GM10248 (cell line): ENCODE measurements at regions not wholly inside any gene's neighbourhood (a gene's known extent, or its start where the extent isn't known, plus 50 kb on each side); places are given as distances from the start of the nearest gene placed in this dataset.

Experiments used
- CTCF ChIA-PET: fragments of 300-600 bp; sonication (Branson Sonifier 250); formaldehyde crosslinking; extraction: SDS; loops from one replicate; lab custom pipeline; 2021; ENCODE audit warnings: antibody characterized with exemption; lab: Yijun Ruan, JAX
- POLR2A ChIA-PET: fragments of 350-650 bp; sonication (Branson Sonifier 250); formaldehyde crosslinking; extraction: SDS; loops from one replicate; lab custom pipeline; 2020; ENCODE audit warnings: antibody characterized with exemption; lab: Yijun Ruan, JAX
- DNase-seq: peaks from one replicate; pipeline ENCODE4 v3.0.0; 2012; ENCODE audit errors: extremely low spot score
- CTCF ChIP-seq: IDR thresholded peaks from 2 replicates; pipeline ENCODE4 v1.5.1; 2012; ENCODE audit warnings: mild to moderate bottlenecking, low read depth; ENCODE audit errors: extremely low read depth, missing control alignments, control extremely low read depth

GRCh38 chr1:157893686-157894085 is 52.1 kb upstream of the CD5L start:
- no peak for DNase-seq
- CTCF ChIA-PET = interaction anchor here (1.0 kb wide), 1 partner anchor 16 kb away, joined by 3 read pairs; no protein-coding TSS in a partner anchor
- no peak for TF ChIP-seq CTCF
- POLR2A ChIA-PET = no interaction called here

- no peak for TF ChIP-seq CTCF
- CTCF ChIA-PET = interaction anchor here (1.0 to 1.5 kb wide), 2 partner anchors 46 to 53 kb away, joined by 3 read pairs; no protein-coding TSS in a partner anchor
- DNase-seq = no peak
- POLR2A ChIA-PET = interaction anchor here (0.6 kb wide), 1 partner anchor 98 kb away, joined by 5 read pairs; no protein-coding TSS in a partner anchor
Measured at GRCh38 chr1:157894613-157895165, 53.1 kb upstream of the CD5L start.

- ChIA-PET CTCF (interaction anchor here (1.9 kb wide), 1 partner anchor 10 kb away, joined by 5 read pairs; no protein-coding TSS in a partner anchor), POLR2A (no interaction called here)
- no peak for TF ChIP-seq CTCF
- no peak for DNase-seq
Measured at GRCh38 chr1:157910270-157910669, 68.7 kb upstream of the CD5L start.

- CTCF ChIA-PET = no interaction called here
- POLR2A ChIA-PET = no interaction called here
- DNase-seq = no peak
- no peak for TF ChIP-seq CTCF
Measured at GRCh38 chr1:157915859-157916258, 74.3 kb upstream of the CD5L start.

GRCh38 chr1:157916887-157917570 is 75.4 kb upstream of the CD5L start:
- CTCF ChIA-PET = no interaction called here
- no peak for TF ChIP-seq CTCF
- POLR2A ChIA-PET = no interaction called here
- no peak for DNase-seq

GRCh38 chr1:157920748-157921147 is 72.7 kb upstream of the KIRREL1 start:
- ChIA-PET CTCF (interaction anchor here (1.6 to 2.1 kb wide), 2 partner anchors 10 to 42 kb away, joined by 5 to 6 read pairs; no protein-coding TSS in a partner anchor), POLR2A (no interaction called here)
- no peak for DNase-seq
- TF ChIP-seq CTCF = no peak
